ENCODE measurements at regions not wholly inside any gene's neighbourhood (a gene's known extent, or its start where the extent isn't known, plus 50 kb on each side); places are given as distances from the start of the nearest gene placed in this dataset.

DNA sequence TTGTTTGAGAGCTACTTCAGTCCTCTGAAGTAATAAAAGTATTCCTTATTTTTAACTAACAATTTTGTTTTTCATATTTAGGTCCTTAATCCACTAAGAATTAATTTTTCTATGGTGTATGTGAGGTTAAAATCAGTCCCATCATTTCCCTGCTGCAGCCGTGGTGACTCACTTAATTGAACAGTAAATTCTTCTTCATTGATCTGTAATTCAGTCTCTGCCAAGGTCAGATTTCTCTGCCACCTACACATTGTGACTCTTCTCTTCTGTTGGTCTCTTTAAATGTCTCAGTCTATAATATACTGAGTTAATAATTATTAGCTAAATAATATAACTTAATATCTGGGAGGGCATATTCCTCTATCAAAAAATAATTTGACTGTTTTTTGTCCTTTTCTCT, 262.3 kb downstream of the UTRN start:
- TF ChIP-seq EP300 (IDR thresholded peaks at IDR 0.05) (no peak), POLR2AphosphoS5 (IDR thresholded peaks at IDR 0.05) (no peak)
